ENCODE measurements at regions not wholly inside any gene's neighbourhood (a gene's known extent, or its start where the extent isn't known, plus 50 kb on each side); places are given as distances from the start of the nearest gene placed in this dataset.

GRCh38 chr15:70250208-70251201 is 152.8 kb upstream of the TLE3 start:
- TF ChIP-seq, protein P1, sequence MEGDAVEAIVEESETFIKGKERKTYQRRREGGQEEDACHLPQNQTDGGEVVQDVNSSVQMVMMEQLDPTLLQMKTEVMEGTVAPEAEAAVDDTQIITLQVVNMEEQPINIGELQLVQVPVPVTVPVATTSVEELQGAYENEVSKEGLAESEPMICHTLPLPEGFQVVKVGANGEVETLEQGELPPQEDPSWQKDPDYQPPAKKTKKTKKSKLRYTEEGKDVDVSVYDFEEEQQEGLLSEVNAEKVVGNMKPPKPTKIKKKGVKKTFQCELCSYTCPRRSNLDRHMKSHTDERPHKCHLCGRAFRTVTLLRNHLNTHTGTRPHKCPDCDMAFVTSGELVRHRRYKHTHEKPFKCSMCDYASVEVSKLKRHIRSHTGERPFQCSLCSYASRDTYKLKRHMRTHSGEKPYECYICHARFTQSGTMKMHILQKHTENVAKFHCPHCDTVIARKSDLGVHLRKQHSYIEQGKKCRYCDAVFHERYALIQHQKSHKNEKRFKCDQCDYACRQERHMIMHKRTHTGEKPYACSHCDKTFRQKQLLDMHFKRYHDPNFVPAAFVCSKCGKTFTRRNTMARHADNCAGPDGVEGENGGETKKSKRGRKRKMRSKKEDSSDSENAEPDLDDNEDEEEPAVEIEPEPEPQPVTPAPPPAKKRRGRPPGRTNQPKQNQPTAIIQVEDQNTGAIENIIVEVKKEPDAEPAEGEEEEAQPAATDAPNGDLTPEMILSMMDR (IDR thresholded peaks at IDR 0.05) = no peak
- no peak for TF ChIP-seq POLR2A (IDR thresholded peaks at IDR 0.05)
